Stimulated activated naive CD8-positive, alpha-beta T cell treated with anti-CD3 and anti-CD28 coated beads, Interleukin-15, Interleukin-2, amounts not matched to agents 100 ng/mL and 50 ng/mL, for 24 hours (primary cell): ENCODE measurements at regions not wholly inside any gene's neighbourhood (a gene's known extent, or its start where the extent isn't known, plus 50 kb on each side); places are given as distances from the start of the nearest gene placed in this dataset.

Experiments used
- H3K27ac Mint-ChIP-seq: one replicate; pipeline ENCODE4 v1.8.0; 2021; ENCODE audit warnings: mild to moderate bottlenecking, mixed read lengths
- H3K27me3 Mint-ChIP-seq: one replicate; pipeline ENCODE4 v1.8.0; 2021; ENCODE audit warnings: mixed read lengths
- H3K36me3 Mint-ChIP-seq: one replicate; pipeline ENCODE4 v1.8.0; 2021; ENCODE audit warnings: low read depth, mixed read lengths
- H3K4me1 Mint-ChIP-seq: one replicate; pipeline ENCODE4 v1.8.0; 2021; ENCODE audit warnings: low read depth, mixed read lengths
- H3K4me3 Mint-ChIP-seq: one replicate; pipeline ENCODE4 v1.8.0; 2021; ENCODE audit warnings: mild to moderate bottlenecking, mixed read lengths
- H3K9me3 Mint-ChIP-seq: one replicate; pipeline ENCODE4 v1.8.0; 2021; ENCODE audit warnings: mixed read lengths

DNA sequence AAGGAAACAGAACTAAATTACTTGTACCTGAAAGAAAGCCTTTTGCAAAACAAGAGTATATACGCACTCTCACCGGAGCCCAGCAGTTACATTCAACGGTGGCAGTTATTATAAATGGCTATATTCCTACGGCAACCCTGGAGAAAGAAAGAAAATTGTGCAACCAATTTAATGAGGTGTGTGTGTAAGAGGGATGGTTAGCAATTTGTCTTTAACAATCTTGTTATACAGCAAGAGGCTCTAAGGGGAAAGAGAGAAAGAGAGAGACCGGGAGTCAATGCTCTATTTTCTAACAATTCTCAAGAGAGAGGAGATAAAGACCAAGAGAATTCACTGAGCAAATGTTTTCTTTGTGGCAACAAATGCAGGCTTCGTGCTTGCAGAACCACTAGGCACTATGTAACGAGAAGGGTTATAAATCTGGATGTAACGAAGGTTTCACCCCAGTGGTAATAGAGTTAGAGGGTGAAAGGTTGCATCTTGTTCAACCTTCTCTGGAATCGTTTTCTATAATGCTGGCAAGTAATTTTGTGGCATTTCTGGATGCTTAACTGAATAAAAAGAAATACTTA lies 359.1 kb upstream of the SPRED2 start:
- Mint-ChIP-seq H3K4me1 (no peaks in the 10 kb centered on the region), H3K27me3 (no peaks in the 10 kb centered on the region), H3K9me3 (no peaks in the 10 kb centered on the region), H3K36me3 (no peaks in the 10 kb centered on the region), H3K4me3 (no peak overlapping the region), H3K27ac (no peak overlapping the region)

DNA sequence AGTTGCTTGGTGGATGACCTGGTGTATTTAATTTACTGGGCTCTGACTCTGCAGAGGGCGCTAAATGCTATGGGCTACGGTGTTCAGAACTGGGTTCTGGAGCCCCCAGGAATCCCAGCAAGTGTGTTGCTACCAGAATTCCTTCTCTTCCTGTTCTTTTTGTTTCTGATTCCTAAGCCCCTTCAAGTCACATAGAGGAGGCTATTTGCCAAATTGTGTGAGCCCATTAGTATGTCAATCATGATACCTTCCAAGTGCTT lies 358.2 kb upstream of the SPRED2 start:
- H3K27me3 Mint-ChIP-seq, result no peaks in the 10 kb centered on the region
- no peak overlapping the region for H3K27ac Mint-ChIP-seq
- no peak overlapping the region for H3K4me3 Mint-ChIP-seq
- H3K36me3 Mint-ChIP-seq, result no peaks in the 10 kb centered on the region
- H3K4me1 Mint-ChIP-seq, result no peaks in the 10 kb centered on the region
- no peaks in the 10 kb centered on the region for H3K9me3 Mint-ChIP-seq

DNA sequence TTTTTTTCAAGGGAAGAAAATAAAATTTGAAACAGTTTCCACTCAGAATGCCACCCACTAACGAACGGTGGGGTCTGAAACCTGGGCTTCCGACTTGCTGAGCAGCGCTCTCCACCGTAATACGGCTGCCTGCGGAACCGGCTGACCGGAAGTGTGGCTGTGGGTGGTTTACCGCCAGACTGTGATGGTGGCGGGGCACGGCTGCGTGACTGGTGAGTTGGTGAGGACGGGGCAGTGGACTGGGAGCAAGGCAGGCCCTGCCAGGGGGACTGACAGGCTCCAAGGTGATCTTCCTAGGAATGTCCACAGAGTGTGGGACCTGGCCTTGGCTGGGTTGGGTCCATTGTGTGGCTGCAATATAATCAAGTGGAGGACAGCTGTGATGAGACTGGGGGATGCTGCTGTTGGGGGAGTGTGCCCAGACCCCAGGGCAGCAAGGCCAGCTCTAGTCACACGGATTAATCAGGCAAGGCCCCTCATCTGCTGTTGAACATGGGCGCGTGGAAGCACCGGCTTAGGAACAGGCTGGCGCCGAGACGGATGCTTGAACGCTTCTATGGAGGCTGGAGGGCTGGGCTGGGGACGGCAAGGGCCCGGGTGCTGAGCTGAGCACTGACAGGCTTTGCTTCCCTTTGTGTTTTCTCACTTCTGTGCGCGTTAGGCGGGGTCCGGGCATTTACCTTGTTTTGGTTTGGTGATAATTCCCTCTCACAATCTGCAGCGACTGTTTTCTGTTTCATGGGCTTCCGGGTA lies 357.7 kb upstream of the SPRED2 start:
- Mint-ChIP-seq H3K36me3 (no peaks in the 10 kb centered on the region), H3K4me1 (no peaks in the 10 kb centered on the region), H3K27ac (no peak overlapping the region), H3K9me3 (no peaks in the 10 kb centered on the region), H3K4me3 (no peak overlapping the region), H3K27me3 (no peaks in the 10 kb centered on the region)

DNA sequence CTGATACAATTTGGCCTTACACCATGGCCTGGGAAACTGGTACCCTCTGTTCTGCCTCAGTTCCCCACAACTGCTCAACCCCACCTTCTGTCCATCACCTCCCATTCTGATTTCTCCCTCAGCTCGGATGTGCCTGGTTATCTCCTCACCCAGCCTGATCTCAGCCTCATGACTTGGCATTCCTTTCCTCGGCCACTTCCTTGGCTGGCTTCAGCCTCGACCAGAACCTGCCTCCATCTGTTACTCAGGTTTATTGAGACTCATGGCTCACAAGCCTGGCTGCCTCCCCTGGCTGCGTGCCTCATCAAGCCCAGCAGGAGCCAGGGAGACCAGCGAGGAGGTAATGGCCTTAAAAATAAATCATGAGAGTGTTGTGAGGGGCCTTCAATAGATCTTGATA lies 356.2 kb upstream of the SPRED2 start:
- Mint-ChIP-seq H3K36me3 (no peaks in the 10 kb centered on the region), H3K9me3 (no peaks in the 10 kb centered on the region), H3K27me3 (no peaks in the 10 kb centered on the region), H3K4me3 (no peak overlapping the region), H3K27ac (no peak overlapping the region), H3K4me1 (no peaks in the 10 kb centered on the region)

DNA sequence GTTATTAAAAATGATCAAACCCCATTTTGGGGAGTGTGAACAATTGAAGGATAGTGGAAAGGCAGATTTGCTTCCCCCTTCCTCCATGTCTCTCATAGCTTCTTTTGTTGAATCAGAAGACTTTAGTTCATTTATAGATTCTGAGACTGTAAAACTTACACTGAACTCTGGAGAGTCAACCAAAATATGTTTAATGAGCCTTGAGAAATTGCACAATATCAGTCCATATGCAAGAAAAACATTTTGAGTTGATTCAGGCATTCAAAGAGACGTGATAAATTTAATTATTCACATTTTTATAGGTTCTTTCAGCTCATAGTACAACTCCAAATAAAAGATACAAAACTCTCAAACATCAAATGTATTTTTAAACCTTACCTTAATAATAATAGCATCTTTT lies 354.4 kb upstream of the SPRED2 start:
- no peak overlapping the region for H3K4me3 Mint-ChIP-seq
- H3K27me3 Mint-ChIP-seq, result peaks cover 4% of the 10 kb centered on the region
- no peak overlapping the region for H3K27ac Mint-ChIP-seq
- no peaks in the 10 kb centered on the region for H3K9me3 Mint-ChIP-seq
- H3K36me3 Mint-ChIP-seq, result no peaks in the 10 kb centered on the region
- H3K4me1 Mint-ChIP-seq, result no peaks in the 10 kb centered on the region

DNA sequence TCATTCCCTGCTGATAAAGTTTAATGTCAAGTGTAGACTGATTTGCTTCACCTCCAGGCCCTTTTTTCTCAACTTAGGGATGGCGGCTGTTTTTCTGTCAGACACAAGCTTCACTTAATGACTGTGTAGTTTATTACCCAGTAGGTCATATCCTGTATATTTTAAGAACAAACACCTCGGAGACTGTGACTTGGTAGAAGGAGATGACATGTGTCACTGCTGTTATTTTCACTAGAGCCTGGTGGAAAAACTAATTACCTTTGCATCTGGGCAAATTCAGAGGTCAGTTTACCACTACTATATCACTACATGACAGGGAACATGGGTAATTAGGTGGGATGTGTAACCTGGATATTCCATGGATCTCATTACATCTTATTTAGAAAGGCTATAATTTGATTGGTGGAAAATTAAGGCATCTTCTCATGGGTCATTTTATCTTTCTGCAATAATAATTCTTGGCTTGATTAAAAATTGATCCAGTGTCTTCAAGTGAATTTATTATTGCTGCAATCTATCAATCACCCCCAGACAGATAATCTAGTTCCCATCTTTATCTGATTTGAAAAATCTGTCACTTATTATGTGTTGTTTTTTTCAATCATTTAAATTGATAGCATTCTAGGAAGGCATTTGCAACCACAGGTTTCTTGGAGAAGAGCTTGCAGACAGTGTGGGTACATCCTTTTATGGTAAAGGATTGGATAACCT lies 353.8 kb upstream of the SPRED2 start:
- Mint-ChIP-seq H3K4me3 (no peak overlapping the region), H3K4me1 (no peaks in the 10 kb centered on the region), H3K9me3 (no peaks in the 10 kb centered on the region), H3K36me3 (no peaks in the 10 kb centered on the region), H3K27me3 (peaks cover 4% of the 10 kb centered on the region), H3K27ac (no peak overlapping the region)

DNA sequence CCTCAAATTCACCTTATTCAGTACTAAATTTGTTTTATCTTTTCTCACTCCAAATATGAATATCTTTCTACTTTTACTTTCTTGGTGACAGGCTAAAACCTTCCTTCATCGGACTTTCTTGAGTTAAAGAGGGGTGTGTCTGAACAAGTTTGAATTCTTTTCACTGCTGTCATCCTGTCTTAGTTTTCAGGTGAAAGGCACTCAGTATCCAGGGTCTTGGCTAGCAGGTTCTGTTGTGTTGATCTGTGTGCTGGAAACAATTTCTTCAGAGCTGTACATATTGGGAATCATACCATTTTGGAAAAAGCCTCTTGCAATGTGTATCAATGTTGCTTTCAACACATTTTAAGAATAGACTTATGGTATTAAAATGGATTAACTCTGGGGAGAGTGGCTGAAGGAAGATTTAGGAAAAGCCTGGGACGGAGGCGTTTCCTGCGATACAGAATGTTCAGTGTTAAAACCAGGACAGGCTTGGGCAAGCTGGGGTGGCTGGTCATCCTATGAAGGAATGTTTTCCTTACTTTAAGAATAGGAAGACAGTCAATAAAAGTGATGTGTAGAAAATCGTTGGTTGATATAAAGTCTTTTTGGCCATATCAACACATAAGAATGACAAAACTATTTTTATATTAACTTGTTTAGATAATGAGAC lies 350.7 kb upstream of the SPRED2 start:
- Mint-ChIP-seq H3K4me1 (no peaks in the 10 kb centered on the region), H3K4me3 (no peak overlapping the region), H3K27ac (no peak overlapping the region), H3K9me3 (no peaks in the 10 kb centered on the region), H3K36me3 (no peaks in the 10 kb centered on the region), H3K27me3 (peaks cover 4% of the 10 kb centered on the region)

DNA sequence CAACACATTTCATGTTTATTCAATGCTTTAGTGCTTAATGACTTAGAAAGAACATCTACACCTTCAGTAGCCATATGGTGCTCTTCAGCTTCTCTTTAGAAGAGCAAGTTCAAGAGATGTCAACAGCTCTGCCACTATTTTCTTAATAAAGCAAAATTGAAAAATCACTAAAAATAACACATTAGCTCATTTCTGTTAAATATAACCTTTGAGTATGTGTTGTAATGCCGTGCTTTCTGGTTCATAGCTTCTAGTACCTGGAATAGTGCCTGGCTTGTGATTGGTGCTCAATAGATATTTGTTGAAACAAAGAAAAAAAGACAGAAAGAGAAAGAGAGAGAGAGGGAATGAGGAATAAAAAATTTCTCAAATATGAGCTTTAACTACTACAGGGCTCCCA lies 349.8 kb upstream of the SPRED2 start:
- Mint-ChIP-seq H3K4me1 (no peaks in the 10 kb centered on the region), H3K9me3 (no peaks in the 10 kb centered on the region), H3K27me3 (peaks cover 4% of the 10 kb centered on the region), H3K4me3 (no peak overlapping the region), H3K36me3 (no peaks in the 10 kb centered on the region), H3K27ac (no peak overlapping the region)

DNA sequence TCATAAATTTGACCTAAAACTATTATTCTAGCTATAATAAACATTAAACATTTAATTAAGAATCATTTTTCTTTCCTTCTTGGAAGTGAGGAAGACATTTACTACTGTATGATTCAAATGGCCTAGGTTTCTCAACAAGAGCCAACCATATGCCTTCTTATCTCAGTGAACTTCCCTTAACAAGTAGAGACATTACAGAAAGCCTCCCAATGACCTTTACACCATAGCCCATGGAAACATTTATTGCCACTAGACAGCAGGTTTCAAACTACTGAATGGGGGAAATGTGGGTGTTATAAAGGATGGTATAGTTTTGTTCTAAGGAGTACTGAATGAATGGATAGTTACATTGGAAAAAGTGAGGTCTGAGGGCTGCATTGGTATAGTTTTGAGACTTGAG lies 349.4 kb upstream of the SPRED2 start:
- Mint-ChIP-seq H3K27ac (no peak overlapping the region), H3K36me3 (no peaks in the 10 kb centered on the region), H3K27me3 (peaks cover 4% of the 10 kb centered on the region), H3K4me3 (no peak overlapping the region), H3K9me3 (no peaks in the 10 kb centered on the region), H3K4me1 (no peaks in the 10 kb centered on the region)

DNA sequence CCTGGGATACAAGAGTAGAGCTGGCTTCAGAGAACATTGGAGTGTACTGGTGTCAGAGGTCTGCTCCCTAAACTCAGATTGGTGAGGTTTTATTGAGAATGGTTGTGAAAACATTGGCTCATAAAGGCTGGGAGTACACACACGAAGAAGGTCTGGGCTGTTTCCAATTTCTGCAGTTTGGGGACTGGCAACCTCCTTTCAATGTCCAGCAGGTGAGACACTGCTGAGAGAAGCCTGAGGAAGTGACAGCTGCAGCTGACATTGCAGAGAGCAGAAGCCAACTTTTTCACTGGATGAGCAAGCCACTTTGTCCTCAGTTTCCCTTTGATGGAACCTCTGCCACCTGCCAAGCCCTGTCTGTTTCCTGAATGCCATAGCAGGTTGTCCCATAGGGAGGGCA lies 346.6 kb upstream of the SPRED2 start:
- Mint-ChIP-seq H3K27ac (no peak overlapping the region), H3K4me1 (no peaks in the 10 kb centered on the region), H3K4me3 (no peak overlapping the region), H3K36me3 (no peaks in the 10 kb centered on the region), H3K27me3 (peaks cover 7% of the 10 kb centered on the region), H3K9me3 (no peaks in the 10 kb centered on the region)

DNA sequence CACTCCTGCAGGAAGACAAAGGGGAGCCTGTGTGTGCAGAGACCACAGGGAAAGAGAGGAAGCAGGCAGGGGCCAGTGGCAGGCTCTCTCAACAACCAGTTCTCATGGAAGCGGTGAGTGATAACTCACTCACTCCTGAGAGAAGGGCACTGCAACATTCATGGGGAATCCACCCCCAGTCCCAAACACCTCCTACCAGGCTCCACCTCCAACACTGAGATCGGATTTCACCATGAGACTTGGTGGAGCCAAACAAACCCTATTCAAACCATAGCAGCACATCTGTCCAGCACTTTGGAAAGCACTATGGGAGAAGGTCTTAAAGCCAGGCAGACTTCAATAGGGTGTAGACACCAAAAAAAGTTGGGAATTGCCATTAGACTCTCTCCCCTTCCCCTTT lies 345.7 kb upstream of the SPRED2 start:
- no peak overlapping the region for H3K27ac Mint-ChIP-seq
- H3K9me3 Mint-ChIP-seq, result no peaks in the 10 kb centered on the region
- no peaks in the 10 kb centered on the region for H3K4me1 Mint-ChIP-seq
- H3K4me3 Mint-ChIP-seq, result no peak overlapping the region
- H3K36me3 Mint-ChIP-seq, result no peaks in the 10 kb centered on the region
- peaks cover 7% of the 10 kb centered on the region for H3K27me3 Mint-ChIP-seq

DNA sequence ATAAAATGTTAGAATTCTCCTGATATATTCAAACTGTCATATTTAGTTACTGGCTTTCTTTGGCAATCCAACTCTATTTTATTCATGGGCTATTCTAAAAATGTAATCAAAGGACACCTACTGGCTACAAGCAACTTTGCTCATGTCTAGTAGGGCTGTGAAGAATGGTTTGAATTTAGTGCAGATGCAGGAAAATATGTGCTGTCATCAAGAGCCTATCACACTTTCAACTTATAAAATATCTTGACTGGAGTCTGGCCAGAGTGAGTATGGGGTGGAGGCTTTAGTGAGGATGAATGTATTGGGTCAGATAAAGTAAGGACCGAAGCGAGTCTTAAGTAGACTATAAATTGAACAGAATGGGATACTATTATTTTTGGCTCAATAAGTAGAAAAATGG lies 343.4 kb upstream of the SPRED2 start:
- H3K36me3 Mint-ChIP-seq, result no peaks in the 10 kb centered on the region
- H3K27ac Mint-ChIP-seq, result no peak overlapping the region
- H3K9me3 Mint-ChIP-seq, result no peaks in the 10 kb centered on the region
- peaks cover 3% of the 10 kb centered on the region for H3K27me3 Mint-ChIP-seq
- no peaks in the 10 kb centered on the region for H3K4me1 Mint-ChIP-seq
- H3K4me3 Mint-ChIP-seq, result no peak overlapping the region

DNA sequence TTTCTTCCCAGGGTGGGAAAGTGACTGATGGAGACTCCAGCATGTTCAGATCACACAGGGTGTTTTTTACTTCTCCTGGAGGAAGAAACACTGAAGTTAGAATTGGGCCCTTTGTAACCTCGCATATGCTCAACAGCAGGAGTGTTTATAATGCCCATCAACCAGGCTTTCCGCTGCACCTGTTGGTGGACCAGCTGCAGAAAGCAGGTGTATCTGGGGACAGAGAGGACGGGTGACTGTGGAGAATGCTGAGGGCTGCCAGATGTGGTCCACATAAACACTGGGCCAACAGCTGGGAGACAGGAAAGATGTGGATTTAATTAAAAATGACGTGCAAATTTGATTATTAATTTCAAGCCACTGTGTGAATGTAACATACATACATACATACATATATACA lies 335.5 kb upstream of the SPRED2 start:
- Mint-ChIP-seq H3K4me3 (no peak overlapping the region), H3K9me3 (peaks cover 4% of the 10 kb centered on the region), H3K27me3 (no peaks in the 10 kb centered on the region), H3K4me1 (no peaks in the 10 kb centered on the region), H3K27ac (no peak overlapping the region), H3K36me3 (no peaks in the 10 kb centered on the region)

DNA sequence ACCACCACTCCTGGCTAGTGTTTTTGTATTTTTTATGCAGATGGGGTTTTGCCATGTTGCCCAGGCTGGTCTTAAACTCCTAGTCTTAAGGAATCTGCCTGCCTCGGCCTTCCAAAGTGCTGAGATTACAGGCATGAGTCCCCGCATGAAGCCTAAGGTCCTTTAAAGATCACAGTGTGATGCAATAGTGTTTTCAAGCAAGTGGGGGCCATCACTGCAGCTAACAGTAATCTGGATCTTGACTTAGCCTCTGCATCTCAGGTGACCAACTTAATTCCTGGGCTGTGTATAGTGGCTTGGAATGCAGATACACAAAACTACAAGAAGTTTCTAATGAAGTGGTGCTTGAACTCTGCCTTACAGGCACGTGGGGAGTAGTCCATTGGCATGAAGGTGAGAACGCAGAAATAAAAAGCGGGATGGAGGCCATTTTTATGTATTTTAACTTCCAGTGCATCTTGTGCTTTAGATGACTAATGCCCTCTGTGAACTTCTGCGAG lies 334.4 kb upstream of the SPRED2 start:
- Mint-ChIP-seq H3K4me1 (no peaks in the 10 kb centered on the region), H3K4me3 (no peak overlapping the region), H3K27me3 (no peaks in the 10 kb centered on the region), H3K36me3 (no peaks in the 10 kb centered on the region), H3K27ac (no peak overlapping the region), H3K9me3 (peaks cover 4% of the 10 kb centered on the region)

DNA sequence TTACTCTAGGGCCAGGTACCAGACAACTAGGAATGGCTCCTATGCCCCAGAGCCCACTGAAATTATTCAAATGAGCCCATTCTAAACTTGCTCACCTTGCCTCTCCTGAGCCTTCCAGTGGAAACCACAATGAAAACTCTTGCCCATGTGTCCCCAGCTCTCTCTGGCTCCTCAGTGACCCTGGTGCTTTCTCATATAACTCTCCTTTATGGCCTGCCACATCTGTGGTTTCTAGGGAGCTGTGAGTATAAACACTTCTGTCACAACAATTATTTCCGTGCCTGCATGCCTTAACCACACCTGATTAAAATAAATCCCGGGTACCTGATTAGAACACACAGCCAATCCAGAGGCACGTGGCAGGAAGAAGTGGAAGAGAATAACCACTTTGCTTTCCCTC lies 333.0 kb upstream of the SPRED2 start:
- no peak overlapping the region for H3K27ac Mint-ChIP-seq
- H3K4me1 Mint-ChIP-seq, result no peaks in the 10 kb centered on the region
- H3K27me3 Mint-ChIP-seq, result peaks cover 3% of the 10 kb centered on the region
- H3K4me3 Mint-ChIP-seq, result no peak overlapping the region
- H3K36me3 Mint-ChIP-seq, result no peaks in the 10 kb centered on the region
- peaks cover 2% of the 10 kb centered on the region for H3K9me3 Mint-ChIP-seq
